Naive B cell (primary cell): ENCODE measurements at regions not wholly inside any gene's neighbourhood (a gene's known extent, or its start where the extent isn't known, plus 50 kb on each side); places are given as distances from the start of the nearest gene placed in this dataset.
"Not testable (repeated sequence)": the region's sequence is repeated elsewhere in the genome, so short reads cannot be mapped to it uniquely, and the experiment has no call there.

Experiments used
- ATAC-seq, 2 donors: fragments of 150-1000 bp; cut with Tn5 transposase; 2 replicates each; pipeline ENCODE4 v1.10.0; 2021; ENCODE audit warnings: low read depth in 2 of 2, mild to moderate bottlenecking in 2 of 2, moderate library complexity in 2 of 2
- DNase-seq: peaks from one replicate; pipeline ENCODE4 v3.0.0; 2022
- H3K27ac Mint-ChIP-seq, 6 donors: one replicate each; pipeline ENCODE4 v1.8.0; 2020 to 2022; ENCODE audit warnings: mild to moderate bottlenecking in 6 of 6, mixed read lengths in 6 of 6, moderate library complexity in 5 of 6, inconsistent platforms in 2 of 6
- H3K27me3 Mint-ChIP-seq, 3 donors: one replicate each; pipeline ENCODE4 v1.8.0; 2021 to 2022; ENCODE audit warnings: mixed read lengths in 3 of 3, mild to moderate bottlenecking in 1 of 3
- H3K36me3 Mint-ChIP-seq, 2 donors: one replicate each; pipeline ENCODE4 v1.8.0; 2020 to 2022; ENCODE audit warnings: mixed read lengths in 2 of 2, inconsistent platforms in 1 of 2, mild to moderate bottlenecking in 1 of 2
- H3K4me1 Mint-ChIP-seq, 3 donors: one replicate each; pipeline ENCODE4 v1.8.0; 2020 to 2022; ENCODE audit warnings: mixed read lengths in 3 of 3, inconsistent platforms in 1 of 3, mild to moderate bottlenecking in 1 of 3, moderate library complexity in 1 of 3
- H3K4me3 Mint-ChIP-seq, 8 donors: one replicate each; pipeline ENCODE4 v1.8.0; 2020 to 2022; ENCODE audit warnings: mild to moderate bottlenecking in 8 of 8, mixed read lengths in 8 of 8, moderate library complexity in 8 of 8, inconsistent platforms in 2 of 8
- H3K9me3 Mint-ChIP-seq, 7 donors: one replicate each; pipeline ENCODE4 v1.8.0; 2020 to 2022; ENCODE audit warnings: mixed read lengths in 7 of 7, mild to moderate bottlenecking in 5 of 7, inconsistent platforms in 2 of 7, moderate library complexity in 1 of 7

- Mint-ChIP-seq H3K9me3 (peaks cover 11 to 40% (median 37%) of the 10 kb centered on the region in 7 donors), H3K4me3 (peak overlapping the region in 1 of 8 donors; percentile 17), H3K4me1 (peaks cover 0 to 4% (median 2%) of the 10 kb centered on the region in 3 donors), H3K27me3 (peaks cover 3 to 18% (median 11%) of the 10 kb centered on the region in 3 donors), H3K27ac (peak overlapping the region in 1 of 6 donors; percentile 8), H3K36me3 (peaks cover 6 to 30% of the 10 kb centered on the region in 2 donors)
- ATAC-seq (no peak), DNase-seq (no peak)
Observed at GRCh38 chr6:4472222-4472621, 304.0 kb upstream of the CDYL start.

DNA sequence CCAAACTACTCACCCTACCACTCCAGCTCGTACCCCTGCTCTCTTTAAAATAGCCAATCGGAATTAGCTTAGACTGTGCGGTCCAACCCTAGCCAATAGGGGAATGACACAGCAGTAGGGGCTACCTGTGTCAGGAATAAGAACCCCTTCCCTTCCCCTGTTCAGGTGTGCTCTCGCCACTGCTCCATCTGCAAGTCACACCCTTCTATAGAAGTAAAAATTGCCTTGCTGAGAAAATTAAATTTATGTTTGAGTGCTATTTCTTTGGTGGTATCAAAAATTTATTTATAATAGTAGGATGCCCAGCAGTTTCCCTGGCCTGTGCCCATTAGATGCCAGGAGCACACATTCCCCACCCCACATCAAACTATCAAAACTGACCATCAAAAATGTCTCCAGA, 304.7 kb upstream of the CDYL start:
- not testable (repeated sequence) for H3K4me1 Mint-ChIP-seq, DNase-seq, H3K4me3 Mint-ChIP-seq, ATAC-seq
- H3K27ac Mint-ChIP-seq, result peak overlapping the region in 2 of 6 donors; percentile 90 to 93
- H3K9me3 Mint-ChIP-seq, result peaks cover 11 to 40% (median 37%) of the 10 kb centered on the region in 7 donors
- H3K27me3 Mint-ChIP-seq, result peaks cover 9 to 21% (median 11%) of the 10 kb centered on the region in 3 donors
- H3K36me3 Mint-ChIP-seq, result peaks cover 6 to 30% of the 10 kb centered on the region in 2 donors

DNA sequence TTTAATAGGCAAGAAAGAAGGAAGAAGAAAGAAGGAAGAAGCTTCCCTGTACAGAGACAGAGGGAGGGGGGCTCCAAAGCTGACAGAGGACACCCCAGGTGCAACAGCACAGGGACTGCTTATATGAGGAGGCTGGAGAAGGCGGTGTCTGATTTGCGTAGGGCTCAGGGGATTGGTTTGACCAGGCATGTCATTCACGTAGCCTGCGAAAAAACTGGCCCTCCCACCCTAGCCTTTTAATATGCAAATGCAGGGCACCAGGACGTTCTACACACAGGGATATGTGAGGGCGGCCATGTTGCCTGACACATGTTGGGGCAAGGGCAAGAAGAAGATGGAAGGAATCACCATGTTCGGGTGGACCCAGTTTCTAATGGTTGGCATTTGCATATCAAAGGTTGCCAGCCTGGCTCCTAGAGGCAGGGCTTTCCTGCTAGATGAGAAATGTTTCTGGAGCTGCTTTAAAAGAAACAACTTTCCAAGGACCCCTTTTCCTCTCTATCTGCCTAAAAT, 305.4 kb upstream of the CDYL start:
- Mint-ChIP-seq H3K36me3 (peaks cover 6 to 30% of the 10 kb centered on the region in 2 donors), H3K4me1 (peaks cover 0 to 6% (median 2%) of the 10 kb centered on the region in 3 donors), H3K27ac (no peak overlapping the region), H3K27me3 (peaks cover 6 to 22% (median 14%) of the 10 kb centered on the region in 3 donors), H3K9me3 (peaks cover 11 to 40% (median 34%) of the 10 kb centered on the region in 7 donors), H3K4me3 (no peak overlapping the region)
- DNase-seq, result no peak
- no peak for ATAC-seq

- ATAC-seq, result no peak
- peaks cover 15 to 38% (median 18%) of the 10 kb centered on the region in 3 donors for H3K27me3 Mint-ChIP-seq
- H3K9me3 Mint-ChIP-seq, result peaks cover 9 to 22% (median 20%) of the 10 kb centered on the region in 7 donors
- H3K4me1 Mint-ChIP-seq, result peaks cover 0 to 6% (median 2%) of the 10 kb centered on the region in 3 donors
- no peak for DNase-seq
- no peak overlapping the region for H3K4me3 Mint-ChIP-seq
- H3K36me3 Mint-ChIP-seq, result peaks cover 6 to 17% of the 10 kb centered on the region in 2 donors
- no peak overlapping the region for H3K27ac Mint-ChIP-seq
Observed at GRCh38 chr6:4466769-4467480, 309.3 kb upstream of the CDYL start.

GRCh38 chr6:4466261-4466660, 309.9 kb upstream of the CDYL start:
- no peak for ATAC-seq
- Mint-ChIP-seq H3K9me3 (peaks cover 3 to 16% (median 14%) of the 10 kb centered on the region in 7 donors), H3K4me3 (no peak overlapping the region), H3K36me3 (peaks cover 6 to 10% of the 10 kb centered on the region in 2 donors), H3K27ac (no peak overlapping the region), H3K27me3 (peaks cover 15 to 38% (median 18%) of the 10 kb centered on the region in 3 donors), H3K4me1 (peaks cover 0 to 4% (median 2%) of the 10 kb centered on the region in 3 donors)
- no peak for DNase-seq

DNA sequence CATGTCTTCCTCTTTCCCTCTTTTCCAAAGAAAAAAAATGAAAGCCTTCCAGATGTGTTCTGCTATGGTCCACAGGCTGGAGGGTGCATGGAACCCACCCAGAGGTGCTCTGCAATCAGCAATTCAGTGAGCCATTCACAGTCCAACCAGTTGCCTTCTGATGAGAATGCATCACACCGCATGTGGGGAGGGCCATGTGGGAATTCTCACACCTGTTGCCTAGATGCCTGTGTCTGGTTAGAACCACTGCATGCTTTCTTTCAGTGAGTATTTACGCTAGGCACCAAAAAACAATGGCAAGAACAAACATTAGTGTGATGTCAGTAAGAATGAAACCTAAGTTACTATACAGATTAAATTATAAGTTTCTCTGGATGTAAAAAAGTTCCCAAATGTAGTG, 311.6 kb upstream of the CDYL start:
- peaks cover 18 to 41% (median 18%) of the 10 kb centered on the region in 3 donors for H3K27me3 Mint-ChIP-seq
- H3K36me3 Mint-ChIP-seq, result no peaks in the 10 kb centered on the region
- H3K4me1 Mint-ChIP-seq, result peaks cover 0 to 3% (median 0%) of the 10 kb centered on the region in 3 donors
- no peak for DNase-seq
- no peak overlapping the region for H3K27ac Mint-ChIP-seq
- ATAC-seq, result no peak
- H3K4me3 Mint-ChIP-seq, result no peak overlapping the region
- H3K9me3 Mint-ChIP-seq, result peaks cover 0 to 6% (median 2%) of the 10 kb centered on the region in 7 donors

GRCh38 chr6:4463236-4463635, 313.0 kb upstream of the CDYL start:
- DNase-seq (no peak), ATAC-seq (no peak)
- Mint-ChIP-seq H3K27ac (no peak overlapping the region), H3K36me3 (no peaks in the 10 kb centered on the region), H3K4me3 (no peak overlapping the region), H3K4me1 (peaks cover 0 to 3% (median 0%) of the 10 kb centered on the region in 3 donors), H3K9me3 (no peaks in the 10 kb centered on the region), H3K27me3 (peaks cover 18 to 41% (median 27%) of the 10 kb centered on the region in 3 donors)

- Mint-ChIP-seq H3K9me3 (peaks cover 0 to 13% (median 0%) of the 10 kb centered on the region in 7 donors), H3K4me3 (no peak overlapping the region), H3K4me1 (no peaks in the 10 kb centered on the region), H3K36me3 (no peaks in the 10 kb centered on the region), H3K27me3 (peaks cover 4 to 23% (median 20%) of the 10 kb centered on the region in 3 donors), H3K27ac (peak overlapping the region in 2 of 6 donors; percentile 53 to 59)
- no peak for ATAC-seq
- no peak for DNase-seq
Observed at GRCh38 chr6:4460586-4461475, 315.4 kb upstream of the CDYL start.

DNA sequence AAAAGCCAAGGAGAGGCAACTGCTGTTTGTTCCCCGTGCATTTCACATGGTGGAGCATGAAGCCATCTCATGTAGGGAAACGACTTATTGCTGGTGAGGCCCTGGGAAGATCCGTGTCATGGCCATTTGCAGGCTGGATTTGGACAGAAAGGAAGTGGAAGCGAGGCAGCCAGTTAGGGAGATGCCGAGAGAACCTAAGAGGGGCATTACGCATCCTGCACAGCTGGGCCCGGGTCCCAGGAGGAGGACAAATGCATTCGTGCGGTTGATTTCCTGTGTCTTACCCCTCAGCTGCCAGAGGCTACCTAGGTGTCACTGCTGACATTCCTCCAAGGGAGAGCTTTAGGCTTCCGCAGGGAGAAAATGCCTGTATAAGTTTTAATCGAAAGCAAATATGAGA, 316.2 kb upstream of the CDYL start:
- Mint-ChIP-seq H3K27me3 (peaks cover 4 to 22% (median 20%) of the 10 kb centered on the region in 3 donors), H3K36me3 (no peaks in the 10 kb centered on the region), H3K4me3 (no peak overlapping the region), H3K4me1 (no peaks in the 10 kb centered on the region), H3K27ac (no peak overlapping the region), H3K9me3 (peaks cover 0 to 22% (median 0%) of the 10 kb centered on the region in 7 donors)
- DNase-seq (no peak), ATAC-seq (no peak)

DNA sequence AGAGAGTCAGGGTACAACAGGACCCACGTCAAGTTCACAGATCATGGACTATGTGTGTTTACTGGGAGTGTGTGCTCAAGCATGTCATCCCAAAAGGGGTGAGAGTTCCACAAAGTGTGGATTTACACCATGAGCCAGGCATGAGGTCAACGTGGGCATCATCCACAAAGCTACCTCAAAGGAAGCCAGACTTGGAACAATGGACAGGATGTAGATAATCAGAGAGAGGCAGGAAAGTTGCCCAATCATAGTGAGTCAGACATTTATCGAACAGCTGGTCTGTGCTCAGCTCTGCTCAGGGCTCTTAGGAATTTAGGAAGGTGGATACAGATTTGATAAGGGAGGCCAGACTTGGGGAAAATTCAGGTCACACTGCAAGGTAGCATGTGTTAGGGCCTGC, 317.2 kb upstream of the CDYL start:
- Mint-ChIP-seq H3K4me1 (peaks cover 0 to 8% (median 4%) of the 10 kb centered on the region in 3 donors), H3K36me3 (no peaks in the 10 kb centered on the region), H3K9me3 (peaks cover 0 to 23% (median 0%) of the 10 kb centered on the region in 7 donors), H3K27me3 (peaks cover 4 to 26% (median 22%) of the 10 kb centered on the region in 3 donors), H3K27ac (no peak overlapping the region), H3K4me3 (no peak overlapping the region)
- ATAC-seq, result no peak
- no peak for DNase-seq

- DNase-seq (no peak), ATAC-seq (no peak)
- H3K4me3 Mint-ChIP-seq, result no peak overlapping the region
- peaks cover 9 to 22% (median 21%) of the 10 kb centered on the region in 3 donors for H3K27me3 Mint-ChIP-seq
- H3K27ac Mint-ChIP-seq, result no peak overlapping the region
- H3K36me3 Mint-ChIP-seq, result peaks cover 9 to 18% of the 10 kb centered on the region in 2 donors
- H3K4me1 Mint-ChIP-seq, result peaks cover 6 to 24% (median 12%) of the 10 kb centered on the region in 3 donors
- H3K9me3 Mint-ChIP-seq, result peaks cover 2 to 40% (median 16%) of the 10 kb centered on the region in 7 donors
Observed at GRCh38 chr6:4451718-4452117, 316.3 kb upstream of the ECI2 start.

DNA sequence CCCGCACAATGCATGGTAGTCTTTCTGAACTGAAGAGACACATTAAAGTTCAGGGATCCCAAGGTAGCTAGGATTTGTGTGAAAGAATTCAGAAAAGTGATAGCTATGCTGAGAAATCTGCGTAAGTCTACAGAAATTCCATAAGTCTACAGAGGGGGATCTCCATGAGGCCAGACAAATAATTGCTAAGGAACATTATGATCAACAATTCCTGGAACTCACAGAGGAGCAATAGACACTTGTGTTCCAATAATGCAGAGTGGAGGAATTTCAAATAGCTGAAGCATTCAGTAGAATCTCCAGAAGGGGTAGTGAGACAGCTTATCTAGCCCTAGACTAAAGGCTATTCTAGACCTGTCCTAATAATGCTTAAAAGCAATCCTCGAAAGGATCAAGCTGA, 315.7 kb upstream of the ECI2 start:
- ATAC-seq (no peak), DNase-seq (no peak)
- H3K36me3 Mint-ChIP-seq, result peaks cover 9 to 21% of the 10 kb centered on the region in 2 donors
- H3K27me3 Mint-ChIP-seq, result peaks cover 9 to 22% (median 21%) of the 10 kb centered on the region in 3 donors
- peaks cover 3 to 39% (median 17%) of the 10 kb centered on the region in 7 donors for H3K9me3 Mint-ChIP-seq
- peaks cover 8 to 26% (median 12%) of the 10 kb centered on the region in 3 donors for H3K4me1 Mint-ChIP-seq
- no peak overlapping the region for H3K27ac Mint-ChIP-seq
- H3K4me3 Mint-ChIP-seq, result no peak overlapping the region

- Mint-ChIP-seq H3K4me1 (peaks cover 8 to 26% (median 12%) of the 10 kb centered on the region in 3 donors), H3K36me3 (peaks cover 9 to 25% of the 10 kb centered on the region in 2 donors), H3K9me3 (peaks cover 3 to 35% (median 17%) of the 10 kb centered on the region in 7 donors), H3K27me3 (peaks cover 9 to 22% (median 21%) of the 10 kb centered on the region in 3 donors), H3K4me3 (no peak overlapping the region), H3K27ac (no peak overlapping the region)
- ATAC-seq, result no peak
- no peak for DNase-seq
Observed at GRCh38 chr6:4450237-4450636, 314.9 kb upstream of the ECI2 start.
